ENCODE measurements at regions not wholly inside any gene's neighbourhood (a gene's known extent, or its start where the extent isn't known, plus 50 kb on each side); places are given as distances from the start of the nearest gene placed in this dataset.

- peak; percentile 64 for DNase-seq (ENCODE audit: low spot score)
- in situ Hi-C loops (cut with HindIII; ENCODE audit: low sequenced_read_pairs), result no loop called here
Observed at GRCh38 chr11:112744041-112744440, 217.2 kb upstream of the NCAM1 start.

GRCh38 chr11:112745973-112746372, 215.2 kb upstream of the NCAM1 start:
- in situ Hi-C loops (cut with HindIII; ENCODE audit: low sequenced_read_pairs), result no loop called here
- no peak for DNase-seq (ENCODE audit: low spot score)

DNA sequence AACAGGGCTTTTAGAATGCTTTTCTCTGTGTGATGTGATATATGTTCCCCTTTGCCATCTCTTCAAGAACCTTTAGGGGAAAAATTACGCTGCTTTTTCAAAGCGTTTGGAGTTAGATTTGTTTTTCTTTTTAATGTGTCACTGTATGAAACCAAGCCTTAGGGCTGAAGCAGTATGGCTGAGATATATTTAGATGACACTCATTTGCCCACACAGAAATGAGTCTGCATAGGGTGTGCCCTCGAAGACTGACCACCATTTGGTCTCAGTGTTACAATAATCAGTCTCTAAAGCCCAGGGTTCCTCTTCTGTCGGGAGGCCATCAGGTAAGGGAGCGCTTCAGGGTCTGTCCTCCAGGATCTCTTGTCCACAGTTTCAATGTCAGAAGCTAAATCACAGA, 213.0 kb upstream of the NCAM1 start:
- in situ Hi-C loops (cut with HindIII; ENCODE audit: low sequenced_read_pairs), result no loop called here

GRCh38 chr11:112748713-112749543, 212.3 kb upstream of the NCAM1 start:
- in situ Hi-C loops (cut with HindIII; ENCODE audit: low sequenced_read_pairs), result no loop called here
- DNase-seq (ENCODE audit: low spot score), result no peak

More for the DNA sequence above, 213.0 kb upstream of the NCAM1 start:
- no peak for DNase-seq (ENCODE audit: low spot score)

GRCh38 chr11:112751329-112751728, 209.9 kb upstream of the NCAM1 start:
- DNase-seq (ENCODE audit: low spot score), result peak; percentile 27
- in situ Hi-C loops (cut with HindIII; ENCODE audit: low sequenced_read_pairs), result no loop called here

DNA sequence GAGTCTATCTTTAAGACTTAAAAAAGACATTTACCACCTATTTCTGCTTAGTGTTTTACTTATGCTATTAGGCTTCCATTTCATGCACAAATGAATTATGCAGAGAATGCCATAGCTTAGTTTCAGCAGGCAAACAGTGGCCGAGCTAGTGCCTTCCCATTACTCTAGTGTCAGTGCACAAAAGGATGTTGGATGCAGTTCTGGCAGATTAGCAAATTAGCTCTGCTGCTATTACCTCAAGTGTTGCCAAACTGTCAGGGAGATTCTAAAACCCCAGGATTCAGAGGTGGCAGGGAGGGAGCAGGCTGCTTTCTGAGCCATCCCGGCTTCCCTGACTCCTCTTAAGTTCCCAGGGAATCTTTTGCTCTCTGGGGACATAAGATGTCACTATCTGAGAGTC, 209.4 kb upstream of the NCAM1 start:
- peak; percentile 64 for DNase-seq (ENCODE audit: low spot score)
- in situ Hi-C loops (cut with HindIII; ENCODE audit: low sequenced_read_pairs), result no loop called here

- in situ Hi-C loops (cut with HindIII; ENCODE audit: low sequenced_read_pairs), result no loop called here
- no peak for DNase-seq (ENCODE audit: low spot score)
Observed at GRCh38 chr11:112752563-112752962, 208.7 kb upstream of the NCAM1 start.

GRCh38 chr11:112753706-112754105, 207.5 kb upstream of the NCAM1 start:
- in situ Hi-C loops (cut with HindIII; ENCODE audit: low sequenced_read_pairs), result no loop called here

DNA sequence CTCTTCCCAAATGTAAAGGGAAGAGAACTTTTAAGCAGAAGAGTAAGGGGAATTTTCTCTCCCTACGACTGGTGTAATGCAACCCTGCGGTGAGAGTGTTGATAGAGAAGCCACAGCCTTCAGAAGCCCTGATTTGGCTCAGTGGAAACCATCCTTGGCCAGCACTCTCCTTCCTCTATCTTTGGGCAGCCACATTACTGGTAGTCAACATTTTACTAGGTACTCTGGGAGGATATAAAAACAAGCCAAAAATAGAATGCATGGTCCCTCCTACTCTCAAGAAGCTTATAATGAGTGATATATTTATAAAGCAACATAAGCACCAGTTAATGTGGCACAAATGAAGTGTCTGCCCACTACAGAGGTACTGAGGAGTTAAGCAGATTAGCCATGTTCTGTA, 201.8 kb upstream of the NCAM1 start:
- in situ Hi-C loops (cut with HindIII; ENCODE audit: low sequenced_read_pairs), result no loop called here
- no peak for DNase-seq (ENCODE audit: low spot score)

More at GRCh38 chr11:112753706-112754105, 207.5 kb upstream of the NCAM1 start:
- no peak for DNase-seq (ENCODE audit: low spot score)

GRCh38 chr11:112760396-112761059, 200.7 kb upstream of the NCAM1 start:
- in situ Hi-C loops (cut with HindIII; ENCODE audit: low sequenced_read_pairs), result no loop called here
- no peak for DNase-seq (ENCODE audit: low spot score)

GRCh38 chr11:112761911-112762706, 199.1 kb upstream of the NCAM1 start:
- in situ Hi-C loops (cut with HindIII; ENCODE audit: low sequenced_read_pairs), result no loop called here
- no peak for DNase-seq (ENCODE audit: low spot score)

DNA sequence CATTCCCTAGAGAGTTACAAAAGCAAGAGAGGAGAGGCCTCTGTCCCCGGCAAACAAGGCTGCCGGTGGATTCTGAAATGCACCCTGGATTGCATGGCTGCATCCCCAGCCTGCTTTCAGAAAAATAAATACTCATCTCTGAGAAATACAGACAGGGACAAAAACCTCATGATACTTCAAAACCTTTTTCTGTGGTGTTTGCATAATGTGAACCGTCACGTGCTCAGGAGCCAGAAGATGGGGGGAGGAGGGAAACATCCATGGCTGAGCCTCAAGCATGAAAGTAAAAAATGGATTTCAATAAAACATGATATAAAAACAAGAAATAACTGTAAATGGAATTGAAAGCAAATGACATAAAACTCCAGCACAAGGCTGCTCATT, 198.5 kb upstream of the NCAM1 start:
- in situ Hi-C loops (cut with HindIII; ENCODE audit: low sequenced_read_pairs), result no loop called here
- DNase-seq (ENCODE audit: low spot score), result no peak

GRCh38 chr11:112765337-112765736, 195.9 kb upstream of the NCAM1 start:
- DNase-seq (ENCODE audit: low spot score), result no peak
- in situ Hi-C loops (cut with HindIII; ENCODE audit: low sequenced_read_pairs), result no loop called here

DNA sequence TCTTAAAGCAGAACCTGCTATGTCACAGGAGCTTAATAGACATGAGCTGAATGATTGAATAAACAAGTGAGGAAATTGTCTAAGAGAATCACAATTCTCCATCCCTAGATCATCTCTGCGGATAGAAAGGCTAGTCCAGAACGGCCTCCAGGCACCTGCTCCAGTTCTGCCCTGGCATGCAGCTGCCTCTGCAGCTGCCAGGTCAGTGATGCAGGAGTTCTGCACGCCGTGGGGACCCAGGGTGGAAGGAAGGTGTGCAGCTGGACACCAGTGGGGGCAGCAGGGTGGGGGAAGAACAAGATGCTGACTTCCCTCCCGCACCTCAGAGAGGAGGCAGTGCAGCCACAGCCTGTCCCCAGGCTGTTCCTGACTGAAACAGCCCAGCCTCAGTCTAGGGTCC, 192.1 kb upstream of the NCAM1 start:
- DNase-seq (ENCODE audit: low spot score), result no peak
- in situ Hi-C loops (cut with HindIII; ENCODE audit: low sequenced_read_pairs), result no loop called here

GRCh38 chr11:112769584-112769983, 191.6 kb upstream of the NCAM1 start:
- no peak for DNase-seq (ENCODE audit: low spot score)
- in situ Hi-C loops (cut with HindIII; ENCODE audit: low sequenced_read_pairs), result no loop called here

GRCh38 chr11:112770033-112770432, 191.2 kb upstream of the NCAM1 start:
- in situ Hi-C loops (cut with HindIII; ENCODE audit: low sequenced_read_pairs), result no loop called here
- no peak for DNase-seq (ENCODE audit: low spot score)

GRCh38 chr11:112770487-112770886, 190.7 kb upstream of the NCAM1 start:
- in situ Hi-C loops (cut with HindIII; ENCODE audit: low sequenced_read_pairs), result no loop called here
- no peak for DNase-seq (ENCODE audit: low spot score)

DNA sequence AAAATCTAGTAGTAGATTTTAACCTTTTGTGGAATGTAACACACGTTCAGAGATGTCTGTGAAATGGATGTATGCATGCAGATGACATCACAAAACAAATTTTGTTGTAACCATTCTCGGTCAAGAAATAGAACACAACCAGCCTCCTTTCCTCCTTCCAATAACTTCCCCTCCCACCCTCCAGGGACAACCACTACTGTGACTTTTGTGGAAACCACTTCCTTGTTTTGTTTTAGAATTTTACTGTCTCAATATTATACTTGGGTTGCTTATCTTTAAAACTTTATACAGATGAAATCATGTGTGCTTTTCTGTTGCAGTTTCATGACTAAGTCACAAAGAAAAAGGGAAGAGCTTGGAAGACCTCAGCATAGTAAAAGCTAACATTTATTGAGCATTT, 189.4 kb upstream of the NCAM1 start:
- in situ Hi-C loops (cut with HindIII; ENCODE audit: low sequenced_read_pairs), result no loop called here
- no peak for DNase-seq (ENCODE audit: low spot score)

DNA sequence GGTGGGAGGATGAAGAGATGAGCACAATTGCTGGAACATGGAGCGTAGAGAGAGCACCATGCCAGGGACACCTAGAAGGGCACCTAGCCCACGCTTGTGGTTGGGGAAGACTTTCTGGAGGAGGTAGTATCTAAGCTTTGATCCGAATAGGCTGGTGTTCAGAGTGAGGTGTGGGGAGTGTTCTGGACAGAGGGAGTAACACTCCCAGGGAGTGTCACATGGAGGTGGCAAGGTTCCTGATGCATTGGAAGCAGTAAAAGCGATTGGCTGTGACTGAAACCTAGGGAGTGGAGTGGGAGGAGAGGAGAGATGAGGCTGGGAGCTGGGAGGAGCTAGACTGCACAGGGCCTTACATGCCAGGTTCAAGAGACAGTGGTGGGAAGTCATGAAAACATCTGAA, 188.0 kb upstream of the NCAM1 start:
- DNase-seq (ENCODE audit: low spot score), result no peak

DNA sequence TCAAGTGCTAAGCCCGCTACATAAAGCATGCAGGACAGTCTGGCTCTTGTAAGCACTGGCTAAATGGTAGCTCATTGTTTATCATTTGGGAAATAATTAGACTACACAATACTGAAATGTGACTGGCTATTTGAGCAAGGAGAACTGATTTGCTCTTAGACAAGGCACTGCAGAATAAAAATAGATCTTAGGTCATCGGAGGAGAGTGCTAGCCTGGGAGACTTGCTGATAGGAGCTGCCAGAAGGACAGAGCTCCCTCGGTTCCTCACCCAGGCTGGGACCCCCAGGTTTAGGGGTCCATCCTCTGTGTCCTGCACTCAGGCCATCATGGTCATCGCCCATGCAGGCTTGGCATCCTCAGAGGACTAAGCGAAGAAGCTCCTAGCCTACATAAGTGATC, 184.4 kb upstream of the NCAM1 start:
- in situ Hi-C loops (cut with HindIII; ENCODE audit: low sequenced_read_pairs), result no loop called here
- no peak for DNase-seq (ENCODE audit: low spot score)

More for the DNA sequence above, 188.0 kb upstream of the NCAM1 start:
- in situ Hi-C loops (cut with HindIII; ENCODE audit: low sequenced_read_pairs), result no loop called here
